Coronary artery (tissue), 2 donors: ENCODE measurements at regions not wholly inside any gene's neighbourhood (a gene's known extent, or its start where the extent isn't known, plus 50 kb on each side); places are given as distances from the start of the nearest gene placed in this dataset.

Experiments used
- DNase-seq: peaks from one replicate; pipeline ENCODE4 v3.0.0-alpha.2; 2017; ENCODE audit warnings: low spot score
- H3K27ac ChIP-seq, 2 donors: fragments of 200-600 bp; sonication (generic); one replicate each; pipeline ENCODE4 v1.5.1; 2016 to 2019
- H3K4me3 ChIP-seq: fragments of 200-600 bp; sonication (generic); 2 replicates; pipeline ENCODE4 v1.5.1; 2016; ENCODE audit warnings: mild to moderate bottlenecking, moderate library complexity
- TF ChIP-seq, protein P1 (sequence below): fragments of 200-600 bp; sonication (generic); IDR thresholded peaks from one replicate; pipeline ENCODE4 v1.5.1; 2019; ENCODE audit warnings: antibody characterized with exemption

- H3K4me3 ChIP-seq: no peak overlapping the region
- TF ChIP-seq, protein P1, sequence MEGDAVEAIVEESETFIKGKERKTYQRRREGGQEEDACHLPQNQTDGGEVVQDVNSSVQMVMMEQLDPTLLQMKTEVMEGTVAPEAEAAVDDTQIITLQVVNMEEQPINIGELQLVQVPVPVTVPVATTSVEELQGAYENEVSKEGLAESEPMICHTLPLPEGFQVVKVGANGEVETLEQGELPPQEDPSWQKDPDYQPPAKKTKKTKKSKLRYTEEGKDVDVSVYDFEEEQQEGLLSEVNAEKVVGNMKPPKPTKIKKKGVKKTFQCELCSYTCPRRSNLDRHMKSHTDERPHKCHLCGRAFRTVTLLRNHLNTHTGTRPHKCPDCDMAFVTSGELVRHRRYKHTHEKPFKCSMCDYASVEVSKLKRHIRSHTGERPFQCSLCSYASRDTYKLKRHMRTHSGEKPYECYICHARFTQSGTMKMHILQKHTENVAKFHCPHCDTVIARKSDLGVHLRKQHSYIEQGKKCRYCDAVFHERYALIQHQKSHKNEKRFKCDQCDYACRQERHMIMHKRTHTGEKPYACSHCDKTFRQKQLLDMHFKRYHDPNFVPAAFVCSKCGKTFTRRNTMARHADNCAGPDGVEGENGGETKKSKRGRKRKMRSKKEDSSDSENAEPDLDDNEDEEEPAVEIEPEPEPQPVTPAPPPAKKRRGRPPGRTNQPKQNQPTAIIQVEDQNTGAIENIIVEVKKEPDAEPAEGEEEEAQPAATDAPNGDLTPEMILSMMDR: no peak
- DNase-seq: no peak
- H3K27ac ChIP-seq: no peak overlapping the region
Observed at GRCh38 chr6:159105716-159106115, 60.9 kb upstream of the TAGAP start.

DNA sequence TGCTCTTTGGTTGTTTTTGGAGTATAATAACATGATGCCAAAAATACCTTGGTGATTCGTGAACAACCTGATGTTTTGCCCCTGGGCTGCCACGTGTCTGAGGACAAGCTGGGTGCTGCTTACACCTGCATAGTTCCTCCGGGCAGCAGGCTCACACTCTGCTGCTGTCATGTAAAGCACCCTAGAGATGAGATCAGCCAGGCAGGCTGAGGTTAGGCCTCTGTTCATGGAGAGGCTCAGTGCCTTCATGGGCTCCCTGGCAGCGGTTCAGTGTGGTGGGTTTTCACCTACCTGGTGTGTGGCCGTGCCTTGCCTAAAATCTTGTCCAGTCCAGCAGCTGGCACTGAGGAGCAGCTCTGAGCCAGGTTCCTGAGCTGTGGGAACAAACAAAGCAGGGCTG lies 60.1 kb upstream of the TAGAP start:
- no peak overlapping the region for H3K27ac ChIP-seq
- H3K4me3 ChIP-seq: no peak overlapping the region
- peak; percentile 43 for DNase-seq
- TF ChIP-seq, protein P1: no peak

DNA sequence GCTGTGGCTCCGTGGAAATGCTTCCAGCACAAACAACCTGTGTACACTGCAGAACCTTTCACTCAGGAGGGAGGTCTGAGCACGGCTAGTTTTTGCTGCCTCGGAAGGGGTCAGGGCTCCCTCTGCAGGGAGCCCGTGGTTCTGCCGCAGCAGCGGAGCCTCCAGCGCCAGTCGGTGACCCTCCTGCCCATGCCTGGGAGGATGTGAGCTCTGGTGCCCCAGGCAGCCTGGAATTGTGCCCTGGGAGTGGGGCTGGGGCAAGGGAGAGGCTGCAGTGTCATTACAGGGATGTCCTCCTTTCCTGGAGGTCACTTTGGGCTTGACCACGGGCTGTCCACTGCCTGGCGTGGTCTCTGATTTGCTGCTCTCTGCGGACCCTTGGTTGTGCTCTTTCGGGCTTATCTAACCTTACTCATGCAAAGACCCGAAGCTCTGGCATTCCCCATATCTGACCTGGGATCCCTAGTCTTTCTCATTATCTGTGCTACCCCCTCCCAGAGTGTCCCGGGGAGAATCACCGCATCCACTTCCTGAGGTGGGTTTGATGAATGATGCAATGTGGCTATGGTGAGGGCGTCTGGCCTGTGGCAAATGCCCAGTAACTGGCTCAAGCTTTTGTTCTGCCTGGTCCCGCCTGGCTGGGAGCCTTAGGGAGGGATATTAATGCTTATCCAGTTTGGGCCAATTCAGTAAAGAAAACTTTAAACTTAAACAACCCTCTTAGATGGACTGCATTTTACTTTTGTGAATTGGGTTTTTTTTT lies 59.6 kb upstream of the TAGAP start:
- Histone ChIP-seq H3K4me3 (no peak overlapping the region), H3K27ac (no peak overlapping the region)
- TF ChIP-seq, protein P1: peak; percentile 56
- peak; percentile 73 for DNase-seq

- peak; percentile 70 for DNase-seq
- TF ChIP-seq, protein P1: no peak
- no peak overlapping the region for H3K4me3 ChIP-seq
- no peak overlapping the region for H3K27ac ChIP-seq
Observed at GRCh38 chr6:159103396-159104162, 58.8 kb upstream of the TAGAP start.

DNA sequence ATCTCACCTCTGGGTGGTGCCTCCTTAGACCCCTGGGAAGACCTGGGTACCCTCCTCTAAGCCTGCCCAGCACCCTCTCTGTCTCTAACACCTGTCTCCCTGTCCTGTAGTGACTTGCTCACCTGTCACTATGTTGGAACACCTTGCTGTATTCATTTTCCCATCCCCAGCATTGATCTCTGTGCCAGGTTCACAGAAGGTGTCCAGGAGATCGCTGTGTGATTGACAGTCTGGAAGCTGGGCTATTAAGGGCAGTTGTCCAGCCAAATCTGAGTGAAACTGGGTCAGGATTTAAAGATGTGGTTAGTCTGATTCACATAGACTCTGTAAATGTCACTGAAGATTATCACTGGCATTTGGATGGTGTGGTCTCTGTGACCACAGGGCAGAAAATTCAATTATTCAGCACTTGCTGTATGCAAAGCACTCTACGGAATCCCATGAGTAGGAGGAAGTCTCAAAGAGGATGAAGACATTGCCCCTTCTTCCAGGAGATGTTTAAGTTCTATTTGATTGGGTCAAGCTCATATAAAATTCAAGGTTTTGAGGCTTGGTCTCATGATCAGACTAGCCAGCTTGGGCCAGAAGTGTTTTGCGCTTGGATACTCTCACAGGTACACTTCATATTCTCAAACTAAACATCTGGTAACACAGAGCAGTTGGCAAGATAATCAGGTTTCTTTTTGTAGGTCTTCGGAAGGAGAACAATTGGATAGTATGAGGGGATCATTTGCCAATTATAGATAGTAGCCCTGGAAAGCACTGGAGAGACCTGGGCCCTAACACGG lies 57.8 kb upstream of the TAGAP start:
- no peak overlapping the region for H3K4me3 ChIP-seq
- TF ChIP-seq, protein P1: no peak
- DNase-seq: peak; percentile 31
- no peak overlapping the region for H3K27ac ChIP-seq

DNA sequence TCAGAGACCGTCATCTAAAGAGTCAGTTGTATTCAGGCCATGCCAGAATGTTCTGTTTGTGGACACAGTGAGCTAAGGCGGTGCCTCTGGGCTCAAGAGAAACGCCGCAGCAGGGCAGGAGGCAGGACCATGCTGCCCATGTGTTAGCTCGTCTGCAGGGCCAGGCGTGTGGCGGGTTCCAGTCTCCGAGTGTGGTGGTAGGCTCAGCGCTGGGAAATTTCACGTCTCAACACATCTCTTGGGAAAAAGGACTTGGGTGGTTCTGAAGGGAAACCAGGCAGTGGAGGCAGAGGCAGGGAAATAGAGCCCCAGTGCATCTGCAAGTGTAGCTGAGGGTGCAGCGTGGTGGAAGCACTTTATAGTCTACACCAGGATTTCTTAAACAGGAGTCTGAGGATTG lies 56.9 kb upstream of the TAGAP start:
- TF ChIP-seq, protein P1: no peak
- no peak overlapping the region for H3K27ac ChIP-seq
- no peak overlapping the region for H3K4me3 ChIP-seq
- peak; percentile 40 for DNase-seq
